Uterus (tissue), 2 donors: ENCODE measurements at regions not wholly inside any gene's neighbourhood (a gene's known extent, or its start where the extent isn't known, plus 50 kb on each side); places are given as distances from the start of the nearest gene placed in this dataset.

Experiments
- POLR2A ChIP-seq, 2 donors: fragments of 450-650 bp; IDR thresholded peaks; one replicate each; pipeline ENCODE4 v1.6.1; 2016; ENCODE audit warnings: antibody characterized with exemption in 2 of 2, mild to moderate bottlenecking in 1 of 2, moderate library complexity in 1 of 2
- TF ChIP-seq, protein P1 (sequence below), 4 experiments: fragments of 200-600 bp in 2 of 4; fragments of 450-650 bp in 2 of 4; sonication (generic) in 2 of 4; IDR thresholded peaks; one replicate each; pipeline ENCODE4 v1.5.1; 2016 to 2019; ENCODE audit warnings: antibody characterized with exemption in 4 of 4, mild to moderate bottlenecking in 2 of 4, moderate library complexity in 1 of 4

DNA sequence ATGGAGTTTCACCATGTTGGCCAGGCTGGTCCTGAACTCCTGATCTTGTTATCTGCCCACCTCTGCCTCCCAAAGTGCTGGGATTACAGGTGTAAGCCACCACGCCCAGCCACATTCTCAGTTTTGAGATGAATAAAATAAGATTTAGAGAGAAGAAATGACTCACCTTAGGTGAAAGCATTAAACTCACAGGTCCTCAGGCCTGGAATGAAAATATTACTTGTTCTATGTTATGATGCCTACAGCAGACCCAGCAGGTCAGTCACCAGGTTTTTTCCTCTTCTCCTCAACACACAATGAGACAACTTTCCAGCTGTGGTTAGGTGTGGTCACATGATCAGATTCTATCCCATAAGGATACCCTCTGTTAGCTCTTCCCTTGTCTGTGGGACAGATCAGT is 150.3 kb downstream of the C16orf95 start:
- no peak for TF ChIP-seq POLR2A (IDR thresholded peaks at IDR 0.05)
- TF ChIP-seq, protein P1, sequence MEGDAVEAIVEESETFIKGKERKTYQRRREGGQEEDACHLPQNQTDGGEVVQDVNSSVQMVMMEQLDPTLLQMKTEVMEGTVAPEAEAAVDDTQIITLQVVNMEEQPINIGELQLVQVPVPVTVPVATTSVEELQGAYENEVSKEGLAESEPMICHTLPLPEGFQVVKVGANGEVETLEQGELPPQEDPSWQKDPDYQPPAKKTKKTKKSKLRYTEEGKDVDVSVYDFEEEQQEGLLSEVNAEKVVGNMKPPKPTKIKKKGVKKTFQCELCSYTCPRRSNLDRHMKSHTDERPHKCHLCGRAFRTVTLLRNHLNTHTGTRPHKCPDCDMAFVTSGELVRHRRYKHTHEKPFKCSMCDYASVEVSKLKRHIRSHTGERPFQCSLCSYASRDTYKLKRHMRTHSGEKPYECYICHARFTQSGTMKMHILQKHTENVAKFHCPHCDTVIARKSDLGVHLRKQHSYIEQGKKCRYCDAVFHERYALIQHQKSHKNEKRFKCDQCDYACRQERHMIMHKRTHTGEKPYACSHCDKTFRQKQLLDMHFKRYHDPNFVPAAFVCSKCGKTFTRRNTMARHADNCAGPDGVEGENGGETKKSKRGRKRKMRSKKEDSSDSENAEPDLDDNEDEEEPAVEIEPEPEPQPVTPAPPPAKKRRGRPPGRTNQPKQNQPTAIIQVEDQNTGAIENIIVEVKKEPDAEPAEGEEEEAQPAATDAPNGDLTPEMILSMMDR (IDR thresholded peaks at IDR 0.05) = no peak
